PC-9 (cell line): ENCODE measurements at regions not wholly inside any gene's neighbourhood (a gene's known extent, or its start where the extent isn't known, plus 50 kb on each side); places are given as distances from the start of the nearest gene placed in this dataset.

Experiments used
- BruUV-seq: library from RNA; stranded (reverse); fragments of 400-500 nt; replicated peaks from 2 replicates; lab custom pipeline; 2021; lab: Mats Ljungman, UMichigan
- CTCF ChIA-PET: fragments of 300-600 bp; sonication (Branson Sonifier 250); formaldehyde crosslinking; loops from one replicate; lab custom pipeline; 2022; ENCODE audit warnings: antibody characterized with exemption; lab: Charles Lee
- POLR2A ChIA-PET: fragments of 300-600 bp; sonication (Branson Sonifier 250); formaldehyde crosslinking; loops from one replicate; lab custom pipeline; 2022; ENCODE audit warnings: antibody characterized with exemption; ENCODE audit not compliant: unreplicated experiment; lab: Charles Lee
- DNase-seq, 2 experiments: peaks; one replicate each; pipeline versions ENCODE4 v3.0.0 to v3.0.0-alpha.2; 2015 to 2022; ENCODE audit warnings: mixed read lengths in 1 of 2
- H2AFZ ChIP-seq: fragments of 200-600 bp; sonication (generic); 2 replicates; pipeline ENCODE4 v1.8.1; 2017; ENCODE audit warnings: antibody characterized with exemption
- H3F3A ChIP-seq: fragments of 200-600 bp; sonication (generic); 2 replicates; pipeline ENCODE4 v1.8.1; 2017; ENCODE audit warnings: antibody characterized with exemption, mild to moderate bottlenecking, low read depth; ENCODE audit not compliant: insufficient read depth
- H3K27ac ChIP-seq: fragments of 200-600 bp; sonication (generic); 2 replicates; pipeline ENCODE4 v1.6.1; 2016; ENCODE audit warnings: mixed run types
- H3K27me3 ChIP-seq: fragments of 200-600 bp; sonication (generic); 2 replicates; pipeline ENCODE4 v1.6.1; 2016; ENCODE audit warnings: low read depth, mixed run types; ENCODE audit not compliant: insufficient read depth
- H3K36me3 ChIP-seq: fragments of 200-600 bp; sonication (generic); 2 replicates; pipeline ENCODE4 v1.6.1; 2016; ENCODE audit warnings: low read depth, mixed run types
- H3K4me1 ChIP-seq: fragments of 200-600 bp; sonication (generic); replicated peaks from 2 replicates; pipeline ENCODE4 v1.6.1; 2016; ENCODE audit warnings: mixed run types; ENCODE audit not compliant: insufficient read depth
- H3K4me2 ChIP-seq: fragments of 200-600 bp; sonication (generic); 2 replicates; pipeline ENCODE4 v1.6.1; 2017; ENCODE audit warnings: mixed run types
- H3K4me3 ChIP-seq: fragments of 200-600 bp; sonication (generic); 2 replicates; pipeline ENCODE4 v1.6.1; 2016; ENCODE audit warnings: mixed run types
- H3K79me2 ChIP-seq: fragments of 200-600 bp; sonication (generic); 2 replicates; pipeline ENCODE4 v1.6.1; 2017; ENCODE audit warnings: low read depth, mixed run types
- H3K9me2 ChIP-seq: fragments of 200-600 bp; sonication (generic); 2 replicates; pipeline ENCODE4 v1.8.1; 2017; ENCODE audit warnings: mild to moderate bottlenecking; ENCODE audit not compliant: insufficient read depth
- H3K9me3 ChIP-seq: fragments of 200-600 bp; sonication (generic); 2 replicates; pipeline ENCODE4 v1.8.1; 2016; ENCODE audit warnings: low read depth; ENCODE audit not compliant: insufficient read depth
- H4K20me1 ChIP-seq: fragments of 200-600 bp; sonication (generic); 2 replicates; pipeline ENCODE4 v1.8.1; 2017; ENCODE audit not compliant: insufficient read depth
- EZH2 ChIP-seq: fragments of 200-600 bp; sonication (generic); IDR thresholded peaks from 2 replicates; pipeline ENCODE4 v1.8.0; 2017; ENCODE audit warnings: antibody characterized with exemption, low read depth
- intact Hi-C: fragments of 100-400 bp; cut with micrococcal nuclease; formaldehyde crosslinking; loops from one replicate; pipeline ENCODE4 v1.10.0; 2022; ENCODE audit not compliant: unreplicated experiment
- TF ChIP-seq, protein P1 (sequence below): fragments of 200-600 bp; sonication (generic); conservative IDR thresholded peaks from 2 replicates; pipeline ENCODE4 v1.6.1; 2017; ENCODE audit warnings: mixed run types, antibody characterized with exemption, mild to moderate bottlenecking, moderate library complexity

DNA sequence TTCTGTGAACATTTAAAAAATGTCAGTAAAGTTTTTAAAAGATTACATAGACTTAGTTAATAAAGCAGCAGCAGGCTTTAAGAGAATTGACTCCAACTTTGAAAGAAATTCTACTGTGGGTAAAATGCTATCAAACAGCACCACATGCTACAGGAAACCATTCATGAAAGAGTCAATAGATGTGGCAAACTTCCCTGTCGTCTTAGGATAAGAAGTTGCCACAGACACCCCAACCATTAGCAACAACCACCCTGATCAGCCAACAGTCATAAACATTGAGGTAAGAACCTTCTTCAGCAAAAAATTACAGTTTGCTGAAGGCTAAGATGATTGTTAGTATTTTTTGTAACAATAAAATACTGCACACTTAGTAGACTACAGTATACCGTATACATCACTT lies 278.2 kb downstream of the CSNK1G3 start:
- H3F3A ChIP-seq, result no peaks in the 10 kb centered on the region
- no peak overlapping the region for H3K4me3 ChIP-seq
- CTCF ChIA-PET, result no interaction called here
- no peaks in the 10 kb centered on the region for H4K20me1 ChIP-seq
- no peaks in the 10 kb centered on the region for H3K9me3 ChIP-seq
- no TSS peak for BruUV-seq
- no peak for DNase-seq
- H3K27ac ChIP-seq, result no peak overlapping the region
- H3K36me3 ChIP-seq, result no peaks in the 10 kb centered on the region
- H3K27me3 ChIP-seq, result no peaks in the 10 kb centered on the region
- POLR2A ChIA-PET, result no interaction called here
- TF ChIP-seq, protein P1, sequence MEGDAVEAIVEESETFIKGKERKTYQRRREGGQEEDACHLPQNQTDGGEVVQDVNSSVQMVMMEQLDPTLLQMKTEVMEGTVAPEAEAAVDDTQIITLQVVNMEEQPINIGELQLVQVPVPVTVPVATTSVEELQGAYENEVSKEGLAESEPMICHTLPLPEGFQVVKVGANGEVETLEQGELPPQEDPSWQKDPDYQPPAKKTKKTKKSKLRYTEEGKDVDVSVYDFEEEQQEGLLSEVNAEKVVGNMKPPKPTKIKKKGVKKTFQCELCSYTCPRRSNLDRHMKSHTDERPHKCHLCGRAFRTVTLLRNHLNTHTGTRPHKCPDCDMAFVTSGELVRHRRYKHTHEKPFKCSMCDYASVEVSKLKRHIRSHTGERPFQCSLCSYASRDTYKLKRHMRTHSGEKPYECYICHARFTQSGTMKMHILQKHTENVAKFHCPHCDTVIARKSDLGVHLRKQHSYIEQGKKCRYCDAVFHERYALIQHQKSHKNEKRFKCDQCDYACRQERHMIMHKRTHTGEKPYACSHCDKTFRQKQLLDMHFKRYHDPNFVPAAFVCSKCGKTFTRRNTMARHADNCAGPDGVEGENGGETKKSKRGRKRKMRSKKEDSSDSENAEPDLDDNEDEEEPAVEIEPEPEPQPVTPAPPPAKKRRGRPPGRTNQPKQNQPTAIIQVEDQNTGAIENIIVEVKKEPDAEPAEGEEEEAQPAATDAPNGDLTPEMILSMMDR, result no peak
- no peak for TF ChIP-seq EZH2
- H3K4me1 ChIP-seq, result no peaks in the 10 kb centered on the region
- H2AFZ ChIP-seq, result no peak overlapping the region
- intact Hi-C loops, result no loop called here
- no peak overlapping the region for H3K4me2 ChIP-seq
- no peaks in the 10 kb centered on the region for H3K9me2 ChIP-seq
- H3K79me2 ChIP-seq, result no peaks in the 10 kb centered on the region

GRCh38 chr5:123787635-123788034 lies 275.7 kb downstream of the CSNK1G3 start:
- Histone ChIP-seq H3K9me3 (no peaks in the 10 kb centered on the region), H3K9me2 (no peaks in the 10 kb centered on the region), H4K20me1 (no peaks in the 10 kb centered on the region), H3K36me3 (no peaks in the 10 kb centered on the region), H3F3A (no peaks in the 10 kb centered on the region), H3K4me2 (no peak overlapping the region), H3K79me2 (no peaks in the 10 kb centered on the region), H2AFZ (no peak overlapping the region), H3K4me1 (no peaks in the 10 kb centered on the region), H3K27ac (no peak overlapping the region), H3K4me3 (no peak overlapping the region), H3K27me3 (no peaks in the 10 kb centered on the region)
- ChIA-PET CTCF (no interaction called here), POLR2A (no interaction called here)
- TF ChIP-seq, protein P1, result no peak
- TF ChIP-seq EZH2, result no peak
- DNase-seq, result no peak
- intact Hi-C loops, result no loop called here
- no TSS peak for BruUV-seq

DNA sequence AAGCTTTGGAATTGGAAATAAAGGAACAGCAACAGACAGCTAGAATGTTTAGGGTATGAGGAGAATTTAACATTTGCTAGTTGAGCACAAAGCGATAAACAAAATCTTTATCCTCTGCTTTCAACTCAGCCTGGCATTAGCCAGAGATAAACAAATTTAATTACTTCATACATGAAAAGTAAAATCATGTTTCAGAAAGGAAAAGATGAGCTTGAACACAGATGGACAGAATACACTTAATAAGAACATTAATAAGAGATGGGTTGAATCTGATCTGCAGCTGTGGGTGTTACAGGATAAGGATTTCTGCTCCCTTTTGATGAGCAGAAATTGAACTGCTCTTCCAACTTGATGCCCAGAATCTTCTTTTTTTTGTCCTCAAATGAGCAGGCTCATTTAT lies 275.2 kb downstream of the CSNK1G3 start:
- no TSS peak for BruUV-seq
- no peaks in the 10 kb centered on the region for H3K9me3 ChIP-seq
- no peak for DNase-seq
- no peaks in the 10 kb centered on the region for H3K79me2 ChIP-seq
- H3K4me2 ChIP-seq, result no peak overlapping the region
- CTCF ChIA-PET, result no interaction called here
- no peaks in the 10 kb centered on the region for H3F3A ChIP-seq
- TF ChIP-seq, protein P1, result no peak
- no peak for TF ChIP-seq EZH2
- POLR2A ChIA-PET, result no interaction called here
- no peak overlapping the region for H3K4me3 ChIP-seq
- no peak overlapping the region for H2AFZ ChIP-seq
- intact Hi-C loops, result no loop called here
- H3K9me2 ChIP-seq, result no peaks in the 10 kb centered on the region
- no peaks in the 10 kb centered on the region for H3K36me3 ChIP-seq
- H4K20me1 ChIP-seq, result no peaks in the 10 kb centered on the region
- no peak overlapping the region for H3K27ac ChIP-seq
- H3K4me1 ChIP-seq, result no peaks in the 10 kb centered on the region
- no peaks in the 10 kb centered on the region for H3K27me3 ChIP-seq
